ENCODE measurements at regions not wholly inside any gene's neighbourhood (a gene's known extent, or its start where the extent isn't known, plus 50 kb on each side); places are given as distances from the start of the nearest gene placed in this dataset.
"Not testable (repeated sequence)": the region's sequence is repeated elsewhere in the genome, so short reads cannot be mapped to it uniquely, and the experiment has no call there.

DNA sequence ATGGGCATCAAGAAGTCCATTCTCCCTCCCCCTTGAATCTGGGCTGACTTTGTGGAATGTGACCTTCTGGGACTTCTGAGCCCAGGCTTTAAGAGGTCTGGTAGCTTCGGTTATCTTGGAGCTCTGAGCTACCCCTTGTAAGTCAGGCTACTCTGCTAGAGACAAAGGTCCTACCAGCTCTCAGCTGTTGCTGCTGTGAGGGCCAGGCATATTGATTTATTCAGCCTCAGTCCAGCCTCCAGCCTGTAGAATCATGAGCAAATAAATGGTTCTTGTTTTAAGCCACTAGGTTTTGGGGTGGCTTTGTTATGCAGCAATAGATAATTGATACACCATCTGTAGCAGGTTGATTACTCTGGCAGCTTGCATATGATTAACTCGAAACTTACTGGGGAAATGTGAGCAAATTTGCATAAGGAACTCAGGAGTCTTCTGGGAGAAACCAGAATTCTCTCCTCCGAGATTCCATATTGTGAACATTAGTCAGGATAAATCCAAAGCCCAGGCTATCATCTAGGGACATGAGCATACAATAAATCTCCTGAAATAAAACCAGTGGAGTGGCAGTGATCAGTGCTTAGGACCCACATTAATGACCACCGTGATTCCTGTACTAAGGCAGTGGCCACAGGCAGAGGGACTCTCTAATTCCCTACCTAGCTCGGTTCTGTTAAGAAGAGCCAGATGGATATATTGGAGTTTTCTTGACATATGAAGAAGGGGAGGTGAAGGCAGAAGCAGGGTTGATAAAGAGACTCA, 336.1 kb downstream of the CDC5L start:
- no peak for FAIRE-seq

GRCh38 chr6:44725070-44725469, 337.6 kb downstream of the CDC5L start:
- no peak for FAIRE-seq

- no peak for FAIRE-seq
These were observed 340.4 kb downstream of the CDC5L start for GRCh38 chr6:44727651-44728630.

DNA sequence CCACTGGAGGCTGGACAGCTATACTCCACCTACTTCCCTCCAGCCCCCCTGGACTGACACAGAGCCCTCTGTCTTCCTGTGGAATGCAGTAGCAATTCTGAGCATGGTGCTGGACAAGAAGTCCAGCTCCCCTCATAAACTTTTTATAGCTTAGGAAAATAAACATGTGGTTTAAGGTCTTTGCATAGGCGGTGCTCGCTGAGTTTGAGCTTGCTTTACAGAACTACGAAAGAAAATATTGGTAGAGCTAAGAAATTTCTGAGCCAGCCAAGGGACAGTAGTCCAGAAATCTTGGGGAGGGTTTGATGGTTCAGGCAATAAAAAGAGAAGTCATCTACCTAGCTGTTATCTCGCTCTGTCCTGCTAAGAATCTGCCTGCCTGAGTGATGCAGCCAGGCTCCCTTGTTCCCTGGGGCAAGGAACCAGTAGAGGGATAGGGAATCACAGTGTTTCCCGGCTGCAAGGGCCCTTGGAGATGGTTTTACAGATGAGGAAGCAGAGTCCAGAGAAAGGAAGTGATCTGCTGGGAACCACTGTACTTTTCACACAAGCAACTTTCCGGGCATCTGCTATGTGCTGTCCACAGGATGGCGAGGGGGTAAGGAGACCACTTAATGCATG, 343.4 kb downstream of the CDC5L start:
- no peak for FAIRE-seq

- no peak for FAIRE-seq
These were observed 344.1 kb downstream of the CDC5L start for GRCh38 chr6:44731485-44732095.

DNA sequence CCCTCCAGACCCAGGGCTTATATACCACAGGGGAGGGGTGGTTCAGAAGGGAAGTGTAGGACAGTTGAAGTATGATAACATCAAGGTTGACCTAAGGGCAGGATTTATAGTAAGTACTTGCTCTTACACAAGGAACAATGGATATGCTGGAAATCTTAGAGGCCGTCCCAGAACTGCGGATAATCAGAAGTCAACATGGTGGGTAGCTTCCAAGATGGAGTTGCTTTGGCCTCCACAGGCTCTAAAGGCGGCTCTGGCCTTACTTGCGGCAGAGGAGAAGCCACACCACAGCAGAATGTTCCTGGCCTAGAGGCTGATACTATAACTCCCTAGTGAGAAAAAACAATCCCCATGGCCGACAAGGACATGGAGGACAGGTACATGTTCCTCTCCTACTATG, 344.7 kb downstream of the CDC5L start:
- FAIRE-seq = no peak

GRCh38 chr6:44733126-44733525, 345.6 kb downstream of the CDC5L start:
- no peak for FAIRE-seq

GRCh38 chr6:44733868-44734267, 346.4 kb downstream of the CDC5L start:
- FAIRE-seq = no peak

- FAIRE-seq = no peak
These were observed 347.6 kb downstream of the CDC5L start for GRCh38 chr6:44734886-44735629.

DNA sequence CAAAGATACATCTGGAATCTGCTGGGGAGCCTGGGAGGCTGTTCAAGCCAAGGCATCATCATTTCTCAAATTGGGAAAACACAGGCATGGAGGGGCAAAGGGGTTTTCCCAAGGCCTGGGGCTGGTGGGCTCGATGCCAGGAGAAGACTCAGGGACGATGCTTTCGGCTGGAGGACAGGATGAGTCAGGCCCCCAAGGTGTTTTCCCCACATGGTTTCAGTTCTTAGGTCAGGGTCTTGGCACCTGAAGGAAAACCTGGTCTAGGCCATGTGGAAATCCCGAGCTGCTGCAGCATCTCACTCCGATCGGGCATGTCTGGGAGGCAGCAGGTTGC, 348.1 kb downstream of the CDC5L start:
- no peak for FAIRE-seq

DNA sequence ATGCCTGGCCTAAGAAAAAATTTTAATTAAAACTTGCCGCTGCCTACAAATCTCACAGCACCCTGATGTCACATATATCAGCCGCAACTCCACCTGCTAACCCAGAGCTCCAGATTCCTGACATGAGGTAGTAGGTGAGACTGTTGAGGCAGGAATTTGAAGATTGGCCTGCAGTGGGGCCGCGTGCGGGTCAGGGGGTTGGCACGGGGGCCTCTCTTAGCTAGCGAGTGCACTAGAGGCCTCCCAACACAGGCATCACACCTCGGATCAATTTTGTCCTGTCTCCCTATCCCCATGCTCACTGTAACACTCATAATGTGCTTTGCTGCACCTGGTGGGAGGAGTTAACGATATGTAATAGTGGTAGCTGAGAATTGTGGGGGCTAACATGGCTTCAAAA, 349.8 kb downstream of the CDC5L start:
- no peak for FAIRE-seq

DNA sequence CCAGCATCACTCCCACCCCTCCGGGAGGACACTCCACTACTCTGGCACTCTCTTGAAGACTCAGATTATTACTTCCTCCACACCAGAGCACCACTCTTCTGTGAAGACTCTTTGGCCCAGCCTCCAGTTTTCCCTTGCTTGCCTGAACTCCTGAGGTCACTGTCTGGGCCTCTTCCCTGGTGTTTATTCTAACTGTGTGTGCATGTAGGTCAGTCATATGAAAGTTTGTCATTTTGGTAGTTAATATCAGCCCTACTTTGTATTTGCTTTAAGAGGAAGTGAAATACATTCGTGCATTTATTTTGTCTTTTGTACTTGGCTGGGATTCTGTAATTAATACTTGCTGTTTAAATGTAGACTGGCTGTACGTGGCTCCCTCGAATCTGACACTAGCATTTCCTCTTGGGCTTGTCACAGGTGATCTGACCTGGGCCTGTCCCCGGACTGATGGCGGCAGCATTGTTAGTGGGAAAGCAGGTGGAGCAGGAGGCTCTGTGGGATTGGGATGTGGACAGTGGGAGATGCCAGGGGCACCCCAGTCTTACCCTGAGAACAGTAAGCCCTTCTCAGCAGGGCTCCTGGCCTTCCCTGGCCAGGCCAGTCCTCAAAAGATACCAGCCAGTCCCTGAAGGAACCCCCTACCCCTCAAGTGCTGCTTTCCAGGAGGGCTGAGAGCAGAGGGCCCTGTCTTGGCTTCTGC, 350.5 kb downstream of the CDC5L start:
- no peak for FAIRE-seq

GRCh38 chr6:44738601-44739146, 351.2 kb downstream of the CDC5L start:
- FAIRE-seq = no peak

DNA sequence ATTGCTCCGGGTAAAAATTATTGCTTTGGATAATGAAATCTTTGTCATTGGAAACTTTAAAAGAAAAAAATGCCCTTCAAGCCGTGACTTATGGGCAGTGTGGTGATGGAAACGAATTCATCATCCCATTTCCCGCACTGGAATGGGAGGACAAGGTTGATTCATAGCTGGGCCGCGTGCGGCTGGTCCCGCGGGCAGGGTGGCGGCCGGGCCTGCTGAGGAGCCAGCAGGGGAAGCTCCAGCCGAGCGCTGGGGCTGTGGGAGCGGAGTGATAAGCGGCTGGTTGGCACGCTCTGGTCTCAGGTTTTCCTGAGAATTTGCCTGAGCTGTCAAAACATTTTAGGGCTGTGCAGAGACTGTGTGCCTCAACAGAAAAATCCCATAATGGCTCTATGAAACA, 351.7 kb downstream of the CDC5L start:
- no peak for FAIRE-seq

DNA sequence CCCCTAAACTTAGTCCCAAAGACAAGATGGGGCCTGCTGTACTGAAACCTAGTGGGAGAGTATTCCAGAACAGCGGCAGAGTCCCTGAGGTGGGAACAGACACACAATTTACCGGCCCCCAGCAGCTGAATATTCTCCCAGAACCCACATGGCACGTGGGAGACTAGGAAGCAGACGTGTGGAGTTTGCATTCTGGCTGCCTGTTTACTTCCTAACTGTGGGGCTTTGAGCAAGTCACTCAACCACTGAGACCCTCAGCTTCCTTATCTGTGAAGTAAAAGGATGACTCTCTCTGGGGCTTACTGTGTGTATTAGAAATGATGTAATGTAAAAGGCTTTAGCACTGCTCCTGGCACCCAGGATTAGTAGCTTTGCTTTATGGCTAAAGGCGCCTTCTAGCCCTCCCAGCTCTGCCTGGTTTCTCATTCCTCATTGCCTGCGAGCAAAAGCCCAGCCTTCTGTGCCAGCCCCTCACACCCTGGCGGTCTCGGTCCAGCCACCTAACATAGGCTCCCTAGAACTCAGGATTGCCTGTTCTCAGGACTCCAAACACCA, 353.1 kb downstream of the CDC5L start:
- FAIRE-seq = no peak

- FAIRE-seq = no peak
These were observed 354.7 kb downstream of the CDC5L start for GRCh38 chr6:44742201-44742600.

DNA sequence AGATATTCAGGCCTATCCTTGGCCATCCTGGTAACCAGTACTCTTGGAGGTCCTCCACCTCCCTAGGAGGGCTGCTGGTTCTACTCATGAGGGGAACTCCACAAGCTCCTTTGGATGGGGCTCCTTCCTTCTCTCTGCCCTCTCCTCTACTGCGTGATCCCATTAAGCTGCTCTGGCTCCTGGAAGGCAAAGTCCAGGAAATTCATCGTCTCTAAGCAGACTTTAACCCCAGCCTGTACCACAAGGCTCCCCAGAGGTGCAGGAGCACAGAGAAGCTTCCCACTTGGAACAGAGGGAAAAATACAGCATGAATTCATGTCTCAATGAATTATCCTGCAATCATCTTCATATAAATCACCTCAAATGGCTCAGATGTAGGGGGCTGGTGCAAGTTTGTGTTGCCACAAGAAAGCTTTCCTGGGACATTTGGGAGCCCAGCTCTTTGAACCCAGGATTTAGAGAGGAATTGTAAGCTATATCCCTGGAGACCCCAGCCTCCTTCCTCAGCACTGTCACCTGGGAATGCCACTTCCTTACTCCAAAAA, 355.4 kb downstream of the CDC5L start:
- no peak for FAIRE-seq

DNA sequence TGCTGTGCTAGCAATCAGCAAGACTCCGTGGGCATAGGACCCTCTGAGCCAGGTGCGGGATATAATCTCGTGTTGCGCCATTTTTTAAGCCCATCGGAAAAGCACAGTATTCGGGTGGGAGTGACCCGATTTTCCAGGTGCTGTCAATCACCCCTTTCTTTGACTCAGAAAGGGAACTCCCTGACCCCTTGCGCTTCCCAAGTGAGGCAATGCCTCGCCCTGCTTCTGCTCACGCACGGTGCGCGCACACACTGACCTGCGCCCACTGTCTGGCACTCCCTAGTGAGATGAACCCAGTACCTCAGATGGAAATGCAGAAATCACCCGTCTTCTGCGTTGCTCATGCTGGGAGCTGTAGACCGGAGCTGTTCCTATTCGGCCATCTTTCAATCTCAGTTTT, 372.6 kb downstream of the CDC5L start:
- not testable (repeated sequence) for FAIRE-seq

- no peak for FAIRE-seq
These were observed 373.5 kb downstream of the CDC5L start for GRCh38 chr6:44761046-44761445.

- no peak for FAIRE-seq
These were observed 375.0 kb downstream of the CDC5L start for GRCh38 chr6:44762496-44762895.

All from TTC549 (cell line).